Amniotic stem cell (primary cell): ENCODE measurements at regions not wholly inside any gene's neighbourhood (a gene's known extent, or its start where the extent isn't known, plus 50 kb on each side); places are given as distances from the start of the nearest gene placed in this dataset.

Source experiments
- DNase-seq: peaks from one replicate; lab custom pipeline; 2025; lab: John Stamatoyannopoulos, UW

GRCh38 chr21:36555199-36555800, 75.4 kb upstream of the CLDN14 start:
- no peak for DNase-seq

GRCh38 chr21:36557316-36557715, 77.4 kb upstream of the CLDN14 start:
- no peak for DNase-seq

GRCh38 chr21:36560933-36561575, 81.1 kb upstream of the CLDN14 start:
- no peak for DNase-seq

GRCh38 chr21:36563341-36563926, 83.5 kb upstream of the CLDN14 start:
- DNase-seq: no peak

GRCh38 chr21:36564647-36565046, 84.7 kb upstream of the CLDN14 start:
- no peak for DNase-seq

GRCh38 chr21:36565540-36565939, 85.6 kb upstream of the CLDN14 start:
- no peak for DNase-seq

GRCh38 chr21:36566644-36567043, 86.7 kb upstream of the CLDN14 start:
- no peak for DNase-seq

- DNase-seq: no peak
Measured at GRCh38 chr21:36567216-36567885, 87.4 kb upstream of the CLDN14 start.

- DNase-seq: no peak
Measured at GRCh38 chr21:36569511-36569910, 89.6 kb upstream of the CLDN14 start.

GRCh38 chr21:36571556-36571955, 91.6 kb upstream of the CLDN14 start:
- DNase-seq: no peak

GRCh38 chr21:36572039-36572438, 92.1 kb upstream of the CLDN14 start:
- DNase-seq: no peak

GRCh38 chr21:36575306-36575705, 95.4 kb upstream of the CLDN14 start:
- no peak for DNase-seq

- DNase-seq: no peak
Measured at GRCh38 chr21:36576441-36576840, 96.5 kb upstream of the CLDN14 start.

GRCh38 chr21:36579898-36580297, 100.0 kb upstream of the CLDN14 start:
- no peak for DNase-seq

- DNase-seq: no peak
Measured at GRCh38 chr21:36582271-36582670, 102.3 kb upstream of the CLDN14 start.

- no peak for DNase-seq
Measured at GRCh38 chr21:36583591-36583990, 103.7 kb upstream of the CLDN14 start.

- DNase-seq: no peak
Measured at GRCh38 chr21:36584980-36585940, 105.3 kb upstream of the CLDN14 start.

- no peak for DNase-seq
Measured at GRCh38 chr21:36587388-36587787, 107.5 kb upstream of the CLDN14 start.

GRCh38 chr21:36589352-36589971, 109.5 kb upstream of the SIM2 start:
- DNase-seq: no peak

GRCh38 chr21:36591326-36591970, 107.5 kb upstream of the SIM2 start:
- no peak for DNase-seq

GRCh38 chr21:36596174-36596573, 102.7 kb upstream of the SIM2 start:
- DNase-seq: no peak
